ENCODE measurements at regions not wholly inside any gene's neighbourhood (a gene's known extent, or its start where the extent isn't known, plus 50 kb on each side); places are given as distances from the start of the nearest gene placed in this dataset.

- TF ChIP-seq POLR2AphosphoS5 (IDR thresholded peaks at IDR 0.05) (no peak), CTCF (IDR thresholded peaks at IDR 0.05) (no peak), POLR2A (IDR thresholded peaks at IDR 0.05) (no peak)
These were observed 458.1 kb downstream of the KCTD8 start for GRCh38 chr4:43990551-43990950.

Measured in sigmoid colon (tissue), 4 donors.